Gastrocnemius medialis (tissue), 4 donors: ENCODE measurements at regions not wholly inside any gene's neighbourhood (a gene's known extent, or its start where the extent isn't known, plus 50 kb on each side); places are given as distances from the start of the nearest gene placed in this dataset.

ENCODE experiments used
- ATAC-seq, 2 donors: fragments of 150-250 bp; one replicate each; pipeline ENCODE4 v1.9.1; 2016
- DNase-seq, 2 donors: peaks; one replicate each; pipeline ENCODE4 v3.0.0-alpha.2; 2019
- H3K27ac ChIP-seq, 4 donors: fragments of 200-600 bp; sonication (generic); 1 replicate in 1 of 4; 2 replicates in 3 of 4; pipeline ENCODE4 v1.5.1; 2016 to 2018; ENCODE audit warnings: mild to moderate bottlenecking in 2 of 4, moderate library complexity in 1 of 4
- H3K27me3 ChIP-seq, 3 donors: fragments of 200-600 bp; sonication (generic) in 2 of 3; 1 replicate in 1 of 3; 2 replicates in 2 of 3; pipeline versions ENCODE4 v1.5.1 to v1.6.0; 2016 to 2019; ENCODE audit warnings: mild to moderate bottlenecking in 1 of 3, moderate library complexity in 1 of 3
- H3K36me3 ChIP-seq, 2 donors: fragments of 200-600 bp; sonication (generic) in 1 of 2; one replicate each; pipeline ENCODE4 v1.5.1; 2017 to 2018
- H3K4me1 ChIP-seq, 2 donors: fragments of 200-600 bp; sonication (generic) in 1 of 2; one replicate each; pipeline ENCODE4 v1.5.1; 2016 to 2017; ENCODE audit warnings: mild to moderate bottlenecking in 2 of 2
- H3K4me3 ChIP-seq, 4 donors: fragments of 200-600 bp; sonication (generic) in 3 of 4; 1 replicate in 1 of 4; 2 replicates in 3 of 4; pipeline ENCODE4 v1.5.1; 2016 to 2019; ENCODE audit warnings: mild to moderate bottlenecking in 2 of 4
- H3K9me3 ChIP-seq, 3 donors: fragments of 200-600 bp; sonication (generic) in 2 of 3; 1 replicate in 1 of 3; 2 replicates in 2 of 3; pipeline ENCODE4 v1.5.1; 2016 to 2019
- CTCF ChIP-seq, 5 experiments: fragments of 450-650 bp in 3 of 5; fragments of 200-600 bp in 2 of 5; sonication (generic) in 2 of 5; IDR thresholded peaks in 4 of 5; conservative IDR thresholded peaks in 1 of 5; 1 replicate in 4 of 5; 2 replicates in 1 of 5; pipeline ENCODE4 v1.5.1; 2016 to 2019; ENCODE audit warnings: antibody characterized with exemption in 5 of 5, mild to moderate bottlenecking in 3 of 5, moderate library complexity in 3 of 5
- POLR2A ChIP-seq, 2 donors: fragments of 450-650 bp; IDR thresholded peaks; one replicate each; pipeline ENCODE4 v1.6.1; 2017; ENCODE audit warnings: antibody characterized with exemption in 2 of 2, mild to moderate bottlenecking in 2 of 2, moderate library complexity in 2 of 2
- in situ Hi-C, 4 donors: fragments of 200-750 bp; cut with MboI; loops; one replicate each; pipeline versions ENCODE4 v1.15.0 to v1.8.0; 2017; ENCODE audit warnings: low sequenced_read_pairs in 4 of 4
- intact Hi-C: fragments of 100-400 bp; cut with DNase I; formaldehyde crosslinking; loops from one replicate; pipeline ENCODE4 v1.15.1; 2023; ENCODE audit warnings: low total_unique reads

- intact Hi-C loops: no loop called here
- in situ Hi-C loops: no loop called here
- peaks cover 5 to 10% of the 10 kb centered on the region in 2 donors for H3K4me1 ChIP-seq
- peak; percentile 30 to 68 for ATAC-seq
- no peaks in the 10 kb centered on the region for H3K9me3 ChIP-seq
- no peaks in the 10 kb centered on the region for H3K36me3 ChIP-seq
- no peak for DNase-seq
- TF ChIP-seq POLR2A (IDR thresholded peaks at IDR 0.05) (no peak), CTCF (IDR thresholded peaks at IDR 0.05 in 4 of 5, conservative IDR thresholded peaks at IDR 0.05 in 1 of 5) (no peak)
- no peak overlapping the region for H3K4me3 ChIP-seq
- H3K27ac ChIP-seq: peak overlapping the region; percentile 22 to 59 (median 34)
- no peaks in the 10 kb centered on the region for H3K27me3 ChIP-seq
Observed at GRCh38 chr13:40206241-40207000, 460.0 kb downstream of the FOXO1 start.

- peaks cover 5 to 10% of the 10 kb centered on the region in 2 donors for H3K4me1 ChIP-seq
- TF ChIP-seq CTCF (IDR thresholded peaks at IDR 0.05 in 4 of 5, conservative IDR thresholded peaks at IDR 0.05 in 1 of 5) (no peak), POLR2A (IDR thresholded peaks at IDR 0.05) (no peak)
- peak overlapping the region in 2 of 4 donors; percentile 22 to 59 for H3K27ac ChIP-seq
- H3K36me3 ChIP-seq: no peaks in the 10 kb centered on the region
- ATAC-seq (no peak), DNase-seq (no peak)
- H3K4me3 ChIP-seq: no peak overlapping the region
- intact Hi-C loops (no loop called here), in situ Hi-C loops (no loop called here)
- H3K27me3 ChIP-seq: no peaks in the 10 kb centered on the region
- no peaks in the 10 kb centered on the region for H3K9me3 ChIP-seq
Observed at GRCh38 chr13:40207001-40207478, 459.4 kb downstream of the FOXO1 start.

- TF ChIP-seq CTCF (IDR thresholded peaks at IDR 0.05 in 4 of 5, conservative IDR thresholded peaks at IDR 0.05 in 1 of 5): no peak
- TF ChIP-seq POLR2A (IDR thresholded peaks at IDR 0.05): no peak
- Histone ChIP-seq H3K36me3 (no peaks in the 10 kb centered on the region), H3K9me3 (no peaks in the 10 kb centered on the region), H3K4me1 (peaks cover 5 to 10% of the 10 kb centered on the region in 2 donors), H3K4me3 (no peak overlapping the region), H3K27ac (no peak overlapping the region), H3K27me3 (no peaks in the 10 kb centered on the region)
- ATAC-seq (no peak), DNase-seq (no peak)
- in situ Hi-C loops (no loop called here), intact Hi-C loops (no loop called here)
Observed at GRCh38 chr13:40208517-40208916, 457.9 kb downstream of the FOXO1 start.

- ATAC-seq (no peak), DNase-seq (no peak)
- intact Hi-C loops (no loop called here), in situ Hi-C loops (no loop called here)
- Histone ChIP-seq H3K4me3 (no peak overlapping the region), H3K27ac (no peak overlapping the region), H3K36me3 (no peaks in the 10 kb centered on the region), H3K9me3 (no peaks in the 10 kb centered on the region), H3K27me3 (no peaks in the 10 kb centered on the region), H3K4me1 (peaks cover 2 to 8% of the 10 kb centered on the region in 2 donors)
- TF ChIP-seq CTCF (IDR thresholded peaks at IDR 0.05 in 4 of 5, conservative IDR thresholded peaks at IDR 0.05 in 1 of 5) (no peak), POLR2A (IDR thresholded peaks at IDR 0.05) (no peak)
Observed at GRCh38 chr13:40210865-40211585, 455.4 kb downstream of the FOXO1 start.
